Transverse colon (tissue), 4 donors: ENCODE measurements at regions not wholly inside any gene's neighbourhood (a gene's known extent, or its start where the extent isn't known, plus 50 kb on each side); places are given as distances from the start of the nearest gene placed in this dataset.

Source experiments
- DNase-seq: peaks from one replicate; pipeline ENCODE4 v3.0.0-alpha.2; 2019
- H3K27ac ChIP-seq, 4 donors: fragments of 200-600 bp; sonication (generic); 2 replicates each; pipeline ENCODE4 v1.5.1; 2016 to 2018; ENCODE audit warnings: inconsistent platforms in 4 of 4
- H3K27me3 ChIP-seq: fragments of 200-600 bp; sonication (generic); 2 replicates; pipeline ENCODE4 v1.5.1; 2017; ENCODE audit warnings: inconsistent platforms
- H3K36me3 ChIP-seq, 4 donors: fragments of 200-600 bp; sonication (generic); 2 replicates each; pipeline ENCODE4 v1.5.1; 2017 to 2019; ENCODE audit warnings: inconsistent platforms in 4 of 4
- H3K4me1 ChIP-seq, 4 donors: fragments of 200-600 bp; sonication (generic); 2 replicates each; pipeline ENCODE4 v1.5.1; 2017 to 2020; ENCODE audit warnings: inconsistent platforms in 4 of 4
- H3K4me3 ChIP-seq, 4 donors: fragments of 200-600 bp; sonication (generic); 1 replicate in 1 of 4; 2 replicates in 3 of 4; pipeline versions ENCODE4 v1.5.1 to v1.6.1; 2017 to 2019; ENCODE audit warnings: inconsistent platforms in 4 of 4
- H3K9me3 ChIP-seq, 2 donors: fragments of 200-600 bp; sonication (generic); 2 replicates each; pipeline ENCODE4 v1.5.1; 2017 to 2019; ENCODE audit warnings: inconsistent platforms in 2 of 2
- CTCF ChIP-seq, 5 experiments: fragments of 200-600 bp in 3 of 5; fragments of 450-650 bp in 2 of 5; sonication (generic) in 3 of 5; IDR thresholded peaks; 1 replicate in 2 of 5; 2 replicates in 3 of 5; pipeline ENCODE4 v1.5.1; 2016 to 2017; ENCODE audit warnings: antibody characterized with exemption in 5 of 5, inconsistent platforms in 3 of 5, mild to moderate bottlenecking in 2 of 5, moderate library complexity in 1 of 5
- EP300 ChIP-seq: sonication (generic); formaldehyde crosslinking; IDR thresholded peaks from one replicate; pipeline ENCODE4 v1.6.1; 2017; ENCODE audit warnings: antibody characterized with exemption, low read depth
- POLR2A ChIP-seq: fragments of 450-650 bp; IDR thresholded peaks from one replicate; pipeline ENCODE4 v1.6.1; 2016; ENCODE audit warnings: antibody characterized with exemption, mild to moderate bottlenecking, moderate library complexity
- POLR2AphosphoS5 ChIP-seq, 3 donors: sonication (generic); formaldehyde crosslinking; IDR thresholded peaks; one replicate each; pipeline ENCODE4 v1.6.1; 2016; ENCODE audit warnings: antibody characterized with exemption in 3 of 3
- WGBS, 2 donors: methylation state at CpG; one replicate each; pipeline ENCODE4 v1.1.5; 2018; ENCODE audit warnings: low coverage in 1 of 2; 5-methylcytosine and 5-hydroxymethylcytosine counted together
- in situ Hi-C, 4 donors: fragments of 200-750 bp; cut with MboI; loops; one replicate each; pipeline versions ENCODE4 v1.15.0 to v1.15.1; 2017; ENCODE audit warnings: low sequenced_read_pairs in 3 of 4, low pct_ligation_motif_present in 1 of 4, low pct_unique_long_range_greater_than_20kb in 1 of 4
- intact Hi-C: fragments of 100-400 bp; cut with DNase I; formaldehyde crosslinking; loops from one replicate; pipeline ENCODE4 v1.15.1; 2023; ENCODE audit warnings: low total_unique reads

- no peak overlapping the region for H3K4me3 ChIP-seq
- no peak overlapping the region for H3K27ac ChIP-seq
- no peak for DNase-seq
- no peaks in the 10 kb centered on the region for H3K27me3 ChIP-seq
- H3K9me3 ChIP-seq, result no peaks in the 10 kb centered on the region
- no peak for TF ChIP-seq CTCF (IDR thresholded peaks at IDR 0.05)
- TF ChIP-seq POLR2AphosphoS5 (IDR thresholded peaks at IDR 0.05), result no peak
- TF ChIP-seq POLR2A, result no peak
- no peak for TF ChIP-seq EP300
- intact Hi-C loops (no loop called here), in situ Hi-C loops (no loop called here)
- H3K36me3 ChIP-seq, result no peaks in the 10 kb centered on the region
- H3K4me1 ChIP-seq, result peaks cover 0 to 8% (median 3%) of the 10 kb centered on the region in 4 donors
- 80% methylated on average over 18 of the region's 18 CpGs; no CpG with 5 or more reads in 1 of the 2 donors for WGBS, 2 donors
These were observed 169.9 kb upstream of the PPP2R2D start for GRCh38 chr10:131730771-131731497.

GRCh38 chr10:131731780-131732630 is 168.8 kb upstream of the PPP2R2D start:
- H3K27me3 ChIP-seq, result no peaks in the 10 kb centered on the region
- no peak for TF ChIP-seq EP300
- WGBS, 2 donors, result 76% methylated on average over 9 of the region's 9 CpGs; no CpG with 5 or more reads in 1 of the 2 donors
- no peaks in the 10 kb centered on the region for H3K9me3 ChIP-seq
- no peak overlapping the region for H3K4me3 ChIP-seq
- DNase-seq, result no peak
- intact Hi-C loops (no loop called here), in situ Hi-C loops (no loop called here)
- H3K4me1 ChIP-seq, result no peaks in the 10 kb centered on the region
- no peaks in the 10 kb centered on the region for H3K36me3 ChIP-seq
- no peak overlapping the region for H3K27ac ChIP-seq

GRCh38 chr10:131732631-131733127 is 168.1 kb upstream of the PPP2R2D start:
- TF ChIP-seq POLR2AphosphoS5 (IDR thresholded peaks at IDR 0.05) (no peak), POLR2A (no peak), CTCF (IDR thresholded peaks at IDR 0.05) (no peak), EP300 (no peak)
- in situ Hi-C loops (no loop called here), intact Hi-C loops (no loop called here)
- H3K27me3 ChIP-seq, result no peaks in the 10 kb centered on the region
- no peaks in the 10 kb centered on the region for H3K9me3 ChIP-seq
- DNase-seq, result no peak
- H3K27ac ChIP-seq, result no peak overlapping the region
- H3K4me3 ChIP-seq, result no peak overlapping the region
- no peaks in the 10 kb centered on the region for H3K4me1 ChIP-seq
- H3K36me3 ChIP-seq, result no peaks in the 10 kb centered on the region
- 87% methylated on average over 5 of the region's 5 CpGs; no CpG with 5 or more reads in 1 of the 2 donors for WGBS, 2 donors

- H3K9me3 ChIP-seq, result no peaks in the 10 kb centered on the region
- no peak for TF ChIP-seq POLR2AphosphoS5 (IDR thresholded peaks at IDR 0.05)
- TF ChIP-seq CTCF (IDR thresholded peaks at IDR 0.05), result no peak
- TF ChIP-seq POLR2A, result no peak
- TF ChIP-seq EP300, result no peak
- no peaks in the 10 kb centered on the region for H3K36me3 ChIP-seq
- no peak overlapping the region for H3K4me3 ChIP-seq
- intact Hi-C loops, result no loop called here
- in situ Hi-C loops, result no loop called here
- no peaks in the 10 kb centered on the region for H3K27me3 ChIP-seq
- H3K27ac ChIP-seq, result no peak overlapping the region
- no peak for DNase-seq
- whole genome bisulfite sequencing, 2 donors, result 88% methylated on average over 10 of the region's 10 CpGs; no CpG with 5 or more reads in 1 of the 2 donors
- H3K4me1 ChIP-seq, result no peaks in the 10 kb centered on the region
These were observed 167.2 kb upstream of the PPP2R2D start for GRCh38 chr10:131733596-131733995.
